ENCODE measurements at regions not wholly inside any gene's neighbourhood (a gene's known extent, or its start where the extent isn't known, plus 50 kb on each side); places are given as distances from the start of the nearest gene placed in this dataset.

DNA sequence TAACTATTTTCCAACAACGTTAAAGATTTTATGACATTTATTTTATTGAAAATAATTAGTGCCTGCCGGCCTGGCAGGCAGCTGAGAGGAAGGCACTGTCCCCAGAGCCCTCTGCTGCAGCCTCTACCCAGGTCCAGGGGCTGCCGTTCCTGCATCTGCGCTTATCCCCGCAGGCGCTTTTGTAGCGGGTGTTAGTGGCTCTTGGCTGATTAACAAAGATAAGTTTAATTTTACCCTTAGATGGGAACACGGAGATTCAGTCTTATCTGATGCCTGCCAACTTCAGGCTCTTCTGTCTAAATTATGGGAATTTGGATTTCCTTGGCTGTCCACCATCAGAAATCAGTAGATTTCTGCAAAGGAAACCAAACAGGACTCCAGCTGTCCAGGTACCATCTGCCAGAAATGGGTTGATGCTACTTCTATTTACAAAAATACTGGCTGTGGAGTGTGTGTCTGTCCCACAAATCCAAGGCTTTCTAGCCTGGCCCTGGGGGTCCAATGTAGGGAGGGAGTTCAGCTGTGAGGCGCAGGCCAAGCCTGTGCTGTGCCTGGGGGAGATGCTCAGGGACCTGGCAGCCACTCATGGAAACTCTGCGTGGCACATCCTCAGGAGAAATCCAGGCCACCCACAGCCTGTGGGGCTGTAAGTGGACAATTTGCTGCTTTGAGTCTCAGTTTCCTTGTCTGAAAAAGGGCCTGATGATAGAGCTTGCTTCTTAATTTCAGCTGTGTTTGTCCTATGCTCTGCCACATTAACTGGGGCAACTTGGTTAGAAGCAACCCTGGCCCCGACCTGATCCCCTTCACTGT lies 62.0 kb upstream of the IGFBP3 start:
- no peak for DNase-seq (ENCODE audit: low read depth)
- no peak for TF ChIP-seq CTCF (IDR thresholded peaks at IDR 0.05; ENCODE audit: low read depth, low read length, missing control alignments)
- no peak overlapping the region for H3K4me3 ChIP-seq (ENCODE audit: low read depth, low read length)

DNA sequence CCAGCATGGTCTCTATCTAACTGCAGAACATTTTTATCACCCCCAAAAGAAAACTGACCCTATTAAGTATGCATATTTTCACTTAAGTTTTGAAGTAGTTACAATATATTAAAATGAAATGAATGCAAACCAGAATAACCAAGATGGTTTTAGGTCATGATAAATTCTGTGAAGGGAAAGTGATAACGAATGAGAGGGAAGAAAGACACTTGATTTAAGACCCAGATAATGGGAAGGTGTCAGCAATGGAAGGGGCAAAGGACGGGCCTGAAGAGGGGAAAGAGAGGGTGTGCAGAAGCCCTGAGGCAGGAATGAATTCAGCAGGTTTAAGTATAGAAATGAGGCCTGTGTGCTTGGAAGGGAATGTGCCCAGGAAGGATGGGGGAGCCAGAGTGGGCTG lies 61.1 kb upstream of the IGFBP3 start:
- no peak for DNase-seq (ENCODE audit: low read depth)
- no peak for TF ChIP-seq CTCF (IDR thresholded peaks at IDR 0.05; ENCODE audit: low read depth, low read length, missing control alignments)
- H3K4me3 ChIP-seq (ENCODE audit: low read depth, low read length) = no peak overlapping the region

DNA sequence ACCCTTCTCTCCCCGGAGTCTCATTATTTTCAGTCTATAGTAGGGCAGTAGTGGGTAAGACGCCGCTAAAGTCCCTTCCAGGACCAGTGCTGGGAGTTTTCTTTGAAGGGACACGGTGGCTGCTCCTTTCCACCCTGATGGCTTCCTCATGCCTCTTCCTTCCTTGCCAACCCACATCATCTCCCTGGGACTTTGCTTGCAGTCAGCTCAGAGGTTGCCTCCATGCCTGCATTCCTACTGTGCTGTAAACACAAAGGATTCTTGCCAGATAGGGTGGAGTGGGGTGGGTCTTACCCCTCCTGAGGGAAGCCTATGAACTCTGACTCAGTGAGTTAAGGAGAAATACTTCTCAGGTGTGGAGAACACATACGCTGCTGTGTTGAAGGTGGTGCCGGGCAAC lies 59.9 kb upstream of the IGFBP3 start:
- no peak for DNase-seq (ENCODE audit: low read depth)
- TF ChIP-seq CTCF (IDR thresholded peaks at IDR 0.05; ENCODE audit: low read depth, low read length, missing control alignments) = no peak
- no peak overlapping the region for H3K4me3 ChIP-seq (ENCODE audit: low read depth, low read length)

- H3K4me3 ChIP-seq (ENCODE audit: low read depth, low read length) = no peak overlapping the region
- DNase-seq (ENCODE audit: low read depth) = no peak
- TF ChIP-seq CTCF (IDR thresholded peaks at IDR 0.05; ENCODE audit: low read depth, low read length, missing control alignments) = no peak
Measured at GRCh38 chr7:45980181-45980905, 59.3 kb upstream of the IGFBP3 start.

DNA sequence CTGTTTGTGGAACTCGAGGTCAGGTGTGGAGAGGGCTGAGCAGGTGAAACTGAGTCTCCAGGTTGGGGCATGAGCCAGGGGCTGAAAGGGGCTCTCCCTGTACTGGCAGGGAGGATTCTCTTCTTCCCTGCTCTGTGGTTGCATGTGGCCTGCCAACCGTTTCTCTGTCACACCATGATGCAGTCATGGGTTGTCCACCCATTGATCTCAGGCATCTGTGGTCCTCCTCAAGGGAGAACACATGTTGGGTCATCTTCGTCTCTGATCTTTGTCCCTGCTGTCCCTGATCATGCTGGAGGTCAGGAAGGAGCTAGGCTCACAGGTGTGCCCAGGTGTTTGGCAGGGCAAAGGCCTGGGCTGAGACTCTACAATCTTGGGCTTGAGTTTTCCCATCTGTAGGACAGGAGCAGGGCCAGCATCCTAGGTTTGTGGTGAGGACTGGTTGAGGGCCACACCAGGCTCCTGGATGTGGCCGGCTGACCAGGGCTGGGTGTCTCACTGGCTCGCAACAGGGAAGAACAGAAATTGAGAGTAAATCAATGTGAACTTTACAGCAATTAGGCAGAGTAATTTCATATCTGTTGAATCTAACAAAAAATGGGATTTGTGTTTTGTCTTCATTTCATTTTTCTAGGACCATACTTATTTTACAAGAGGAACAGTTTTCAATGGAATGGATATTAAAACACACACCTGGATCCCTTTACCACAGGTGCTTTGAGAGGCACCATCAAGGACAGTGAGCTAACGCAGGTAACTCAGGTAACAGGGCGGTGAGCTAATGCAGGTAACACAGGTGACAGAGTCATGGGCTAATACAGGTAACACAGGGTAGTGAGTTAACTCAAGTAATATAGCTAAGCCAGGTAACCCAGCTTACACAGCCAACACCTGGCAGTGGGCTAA lies 58.5 kb upstream of the IGFBP3 start:
- H3K4me3 ChIP-seq (ENCODE audit: low read depth, low read length) = no peak overlapping the region
- DNase-seq (ENCODE audit: low read depth) = no peak
- TF ChIP-seq CTCF (IDR thresholded peaks at IDR 0.05; ENCODE audit: low read depth, low read length, missing control alignments) = no peak

GRCh38 chr7:45978731-45979211 lies 57.7 kb upstream of the IGFBP3 start:
- DNase-seq (ENCODE audit: low read depth) = no peak
- TF ChIP-seq CTCF (IDR thresholded peaks at IDR 0.05; ENCODE audit: low read depth, low read length, missing control alignments) = no peak

More at GRCh38 chr7:45978731-45979211, 57.7 kb upstream of the IGFBP3 start:
- H3K4me3 ChIP-seq (ENCODE audit: low read depth, low read length) = no peak overlapping the region
